H9 (cell line): ENCODE measurements at regions not wholly inside any gene's neighbourhood (a gene's known extent, or its start where the extent isn't known, plus 50 kb on each side); places are given as distances from the start of the nearest gene placed in this dataset.

ENCODE experiments used
- DNase-seq: peaks from one replicate; pipeline ENCODE4 v3.0.0-alpha.2; 2017
- H2AFZ ChIP-seq: one replicate; pipeline ENCODE4 v1.6.1; 2013; ENCODE audit warnings: mild to moderate bottlenecking, low read length, control low read depth, moderate library complexity
- H2AK5ac ChIP-seq: 2 replicates; pipeline ENCODE4 v1.6.1; 2013; ENCODE audit warnings: low read length, control low read depth, mixed read lengths; ENCODE audit not compliant: insufficient read length
- H2BK120ac ChIP-seq: one replicate; pipeline ENCODE4 v1.6.1; 2013; ENCODE audit warnings: low read depth, mild to moderate bottlenecking, low read length, control low read depth, inconsistent platforms; ENCODE audit not compliant: poor library complexity, severe bottlenecking
- H2BK12ac ChIP-seq: 2 replicates; pipeline ENCODE4 v1.6.1; 2013; ENCODE audit warnings: low read length, control low read depth, mixed read lengths, low read depth; ENCODE audit not compliant: insufficient read length
- H2BK15ac ChIP-seq: 2 replicates; pipeline ENCODE4 v1.6.1; 2013; ENCODE audit warnings: low read depth, low read length, control low read depth
- H2BK20ac ChIP-seq: one replicate; pipeline ENCODE4 v1.6.1; 2013; ENCODE audit warnings: low read depth, mild to moderate bottlenecking, low read length, control low read depth, inconsistent platforms; ENCODE audit not compliant: poor library complexity, severe bottlenecking
- H2BK5ac ChIP-seq: 2 replicates; pipeline ENCODE4 v1.6.1; 2013; ENCODE audit warnings: low read length, control low read depth, mixed read lengths; ENCODE audit not compliant: insufficient read length
- H3K14ac ChIP-seq: 2 replicates; pipeline ENCODE4 v1.6.1; 2013; ENCODE audit warnings: low read length, control low read depth; ENCODE audit not compliant: insufficient read depth
- H3K18ac ChIP-seq: 2 replicates; pipeline ENCODE4 v1.6.1; 2013; ENCODE audit warnings: low read depth, mild to moderate bottlenecking, mixed read lengths, low read length, control low read depth; ENCODE audit not compliant: insufficient read length
- H3K23ac ChIP-seq: 2 replicates; pipeline ENCODE4 v1.6.1; 2013; ENCODE audit warnings: low read length, control low read depth, mixed read lengths, low read depth; ENCODE audit not compliant: insufficient read length
- H3K23me2 ChIP-seq: 2 replicates; pipeline ENCODE4 v1.6.1; 2013; ENCODE audit warnings: low read depth, mild to moderate bottlenecking, mixed read lengths, low read length, control low read depth; ENCODE audit not compliant: insufficient read length, poor library complexity, severe bottlenecking
- H3K27ac ChIP-seq: 2 replicates; pipeline ENCODE4 v1.5.1; 2013; ENCODE audit warnings: low read length, control low read depth, mixed read lengths, low read depth; ENCODE audit not compliant: insufficient read length
- H3K27me3 ChIP-seq: 2 replicates; pipeline ENCODE4 v1.6.1; 2013; ENCODE audit warnings: low read length, control low read depth, inconsistent platforms; ENCODE audit not compliant: insufficient read depth
- H3K4ac ChIP-seq: 2 replicates; pipeline ENCODE4 v1.6.1; 2013; ENCODE audit warnings: low read depth, mild to moderate bottlenecking, control low read depth, inconsistent platforms, low read length, moderate library complexity
- H3K4me1 ChIP-seq: 2 replicates; pipeline ENCODE4 v1.6.1; 2013; ENCODE audit warnings: low read length, control low read depth, inconsistent platforms; ENCODE audit not compliant: insufficient read depth
- H3K4me2 ChIP-seq: 2 replicates; pipeline ENCODE4 v1.6.1; 2013; ENCODE audit warnings: low read length, control low read depth, mixed read lengths; ENCODE audit not compliant: insufficient read length, insufficient read depth
- H3K56ac ChIP-seq: 2 replicates; pipeline ENCODE4 v1.6.1; 2013; ENCODE audit warnings: low read depth, mild to moderate bottlenecking, mixed read lengths, low read length, control low read depth; ENCODE audit not compliant: insufficient read length
- H3K79me1 ChIP-seq: 2 replicates; pipeline ENCODE4 v1.6.1; 2013; ENCODE audit warnings: low read depth, mild to moderate bottlenecking, moderate library complexity, low read length, control low read depth, inconsistent platforms; ENCODE audit not compliant: insufficient read depth, poor library complexity, severe bottlenecking
- H3K79me2 ChIP-seq: 2 replicates; pipeline ENCODE4 v1.6.1; 2013; ENCODE audit warnings: low read length, control low read depth, inconsistent platforms; ENCODE audit not compliant: insufficient read depth
- H3K9ac ChIP-seq: 2 replicates; pipeline ENCODE4 v1.6.1; 2013; ENCODE audit warnings: low read length, control low read depth, mixed read lengths; ENCODE audit not compliant: insufficient read length; ENCODE audit errors: extremely low read depth
- H3K9me3 ChIP-seq: one replicate; pipeline ENCODE4 v1.6.1; 2013; ENCODE audit warnings: low read depth, low read length, inconsistent platforms; ENCODE audit not compliant: control insufficient read depth
- H3T11ph ChIP-seq: one replicate; pipeline ENCODE4 v1.6.1; 2013; ENCODE audit warnings: mild to moderate bottlenecking, low read length, control low read depth, inconsistent platforms
- H4K20me1 ChIP-seq: one replicate; pipeline ENCODE4 v1.6.1; 2013; ENCODE audit not compliant: control insufficient read depth, insufficient read length, insufficient read depth
- H4K5ac ChIP-seq: 2 replicates; pipeline ENCODE4 v1.6.1; 2013; ENCODE audit warnings: low read depth, mild to moderate bottlenecking, mixed read lengths, low read length, control low read depth; ENCODE audit not compliant: insufficient read length
- H4K8ac ChIP-seq: replicated peaks from 2 replicates; pipeline ENCODE4 v1.6.1; 2013; ENCODE audit warnings: low read length, control low read depth, mixed read lengths, low read depth; ENCODE audit not compliant: insufficient read length
- H4K91ac ChIP-seq: 2 replicates; pipeline ENCODE4 v1.6.1; 2013; ENCODE audit warnings: low read depth, mild to moderate bottlenecking, moderate library complexity, mixed read lengths, low read length, control low read depth; ENCODE audit not compliant: insufficient read length
- H3K27ac Mint-ChIP-seq, 3 experiments: 2 replicates in 2 of 3; 3 replicates in 1 of 3; pipeline ENCODE4 v1.8.0; 2020 to 2021; ENCODE audit warnings: mixed read lengths in 3 of 3, mild to moderate bottlenecking in 1 of 3, moderate library complexity in 1 of 3
- H3K27me3 Mint-ChIP-seq: 2 replicates; pipeline ENCODE4 v1.8.0; 2021; ENCODE audit warnings: low read depth, mild to moderate bottlenecking, moderate library complexity, mixed read lengths
- H3K36me3 Mint-ChIP-seq, 3 experiments: 2 replicates in 2 of 3; 3 replicates in 1 of 3; pipeline ENCODE4 v1.8.0; 2020 to 2021; ENCODE audit warnings: low read depth in 3 of 3, mixed read lengths in 3 of 3; ENCODE audit not compliant: insufficient read depth in 1 of 3
- H3K4me1 Mint-ChIP-seq, 2 experiments: 2 replicates each; pipeline ENCODE4 v1.8.0; 2020; ENCODE audit warnings: mixed read lengths in 2 of 2
- H3K4me3 Mint-ChIP-seq, 2 experiments: 2 replicates in 1 of 2; 3 replicates in 1 of 2; pipeline ENCODE4 v1.8.0; 2020 to 2021; ENCODE audit warnings: mild to moderate bottlenecking in 2 of 2, mixed read lengths in 2 of 2, moderate library complexity in 1 of 2
- H3K9me3 Mint-ChIP-seq, 2 experiments: 2 replicates in 1 of 2; 3 replicates in 1 of 2; pipeline ENCODE4 v1.8.0; 2020; ENCODE audit warnings: mild to moderate bottlenecking in 2 of 2, mixed read lengths in 2 of 2, moderate library complexity in 1 of 2
- WGBS: extraction: QIAGEN DNeasy Blood & Tissue Kit; methylation state at CpG from one replicate; pipeline ENCODE4 v1.1.7; 2013; ENCODE audit warnings: missing lambda C conversion rate, low lambda C conversion rate, mixed read lengths; ENCODE audit not compliant: insufficient read length; ENCODE audit errors: extremely low coverage; 5-methylcytosine and 5-hydroxymethylcytosine counted together
- TF ChIP-seq, protein P1 (sequence below): fragments of 200-600 bp; sonication (generic); conservative IDR thresholded peaks from 3 replicates; pipeline ENCODE4 v1.8.0; 2021; ENCODE audit warnings: antibody characterized with exemption, mild to moderate bottlenecking

DNA sequence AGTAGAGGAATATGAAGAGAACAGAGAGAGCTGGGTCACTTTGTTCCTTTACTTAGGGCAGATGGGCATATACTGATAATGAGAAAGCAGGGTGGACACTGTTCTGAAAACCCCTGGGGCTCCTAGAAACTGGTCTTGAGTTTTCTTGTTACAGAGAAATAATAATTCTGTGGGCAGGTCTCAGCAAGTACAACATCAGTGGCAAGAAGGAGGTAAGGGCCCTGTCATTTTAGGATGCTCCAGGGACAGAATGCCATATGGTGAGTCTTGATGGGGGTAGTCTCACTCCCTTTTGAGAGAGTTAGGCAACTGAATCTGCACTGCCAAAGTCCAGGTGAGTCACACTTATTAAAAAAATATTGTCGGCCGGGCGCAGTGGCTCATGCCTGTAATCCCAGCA is 102.3 kb downstream of the KCNJ2 start:
- no peaks in the 10 kb centered on the region for H3K27me3 ChIP-seq
- WGBS, result no CpG with 5 or more reads among the region's 3 CpGs

More for the DNA sequence above, 102.3 kb downstream of the KCNJ2 start:
- Histone ChIP-seq H4K8ac (no peak overlapping the region), H2AK5ac (no peak overlapping the region), H3K18ac (no peak overlapping the region), H3T11ph (no peak overlapping the region), H3K56ac (no peak overlapping the region), H3K14ac (no peak overlapping the region), H3K9me3 (no peaks in the 10 kb centered on the region), H4K91ac (no peak overlapping the region), H2BK12ac (no peak overlapping the region), H2BK120ac (no peak overlapping the region), H3K23ac (no peak overlapping the region), H2BK15ac (no peak overlapping the region), H4K20me1 (no peaks in the 10 kb centered on the region), H3K23me2 (no peaks in the 10 kb centered on the region), H2AFZ (no peak overlapping the region), H3K4ac (no peak overlapping the region), H2BK20ac (no peak overlapping the region), H3K4me2 (no peak overlapping the region), H3K79me2 (no peaks in the 10 kb centered on the region), H3K9ac (no peak overlapping the region), H2BK5ac (no peak overlapping the region), H4K5ac (no peak overlapping the region), H3K4me1 (no peaks in the 10 kb centered on the region; the same call in 1 of the 2 replicates), H3K27ac (no peak overlapping the region), H3K79me1 (no peaks in the 10 kb centered on the region)
- peaks cover 10 to 12% of the 10 kb centered on the region in 2 experiments for H3K4me1 Mint-ChIP-seq
- no peaks in the 10 kb centered on the region for H3K27me3 Mint-ChIP-seq
- no peak overlapping the region for H3K4me3 Mint-ChIP-seq
- no peak overlapping the region for H3K27ac Mint-ChIP-seq
- peaks cover 5 to 6% of the 10 kb centered on the region in 2 experiments; a peak in 3 of 5 replicates for H3K9me3 Mint-ChIP-seq
- peaks cover 0 to 4% (median 2%) of the 10 kb centered on the region in 3 experiments; a peak in 2 of 7 replicates for H3K36me3 Mint-ChIP-seq
- TF ChIP-seq, protein P1, sequence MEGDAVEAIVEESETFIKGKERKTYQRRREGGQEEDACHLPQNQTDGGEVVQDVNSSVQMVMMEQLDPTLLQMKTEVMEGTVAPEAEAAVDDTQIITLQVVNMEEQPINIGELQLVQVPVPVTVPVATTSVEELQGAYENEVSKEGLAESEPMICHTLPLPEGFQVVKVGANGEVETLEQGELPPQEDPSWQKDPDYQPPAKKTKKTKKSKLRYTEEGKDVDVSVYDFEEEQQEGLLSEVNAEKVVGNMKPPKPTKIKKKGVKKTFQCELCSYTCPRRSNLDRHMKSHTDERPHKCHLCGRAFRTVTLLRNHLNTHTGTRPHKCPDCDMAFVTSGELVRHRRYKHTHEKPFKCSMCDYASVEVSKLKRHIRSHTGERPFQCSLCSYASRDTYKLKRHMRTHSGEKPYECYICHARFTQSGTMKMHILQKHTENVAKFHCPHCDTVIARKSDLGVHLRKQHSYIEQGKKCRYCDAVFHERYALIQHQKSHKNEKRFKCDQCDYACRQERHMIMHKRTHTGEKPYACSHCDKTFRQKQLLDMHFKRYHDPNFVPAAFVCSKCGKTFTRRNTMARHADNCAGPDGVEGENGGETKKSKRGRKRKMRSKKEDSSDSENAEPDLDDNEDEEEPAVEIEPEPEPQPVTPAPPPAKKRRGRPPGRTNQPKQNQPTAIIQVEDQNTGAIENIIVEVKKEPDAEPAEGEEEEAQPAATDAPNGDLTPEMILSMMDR, result no peak
- no peak for DNase-seq
